GM18861 (cell line): ENCODE measurements at regions not wholly inside any gene's neighbourhood (a gene's known extent, or its start where the extent isn't known, plus 50 kb on each side); places are given as distances from the start of the nearest gene placed in this dataset.

ENCODE experiments used
- ATAC-seq: cut with Tn5 transposase; IDR thresholded peaks from one replicate; pipeline ENCODE4 v1.9.1; 2021; ENCODE audit not compliant: unreplicated experiment

DNA sequence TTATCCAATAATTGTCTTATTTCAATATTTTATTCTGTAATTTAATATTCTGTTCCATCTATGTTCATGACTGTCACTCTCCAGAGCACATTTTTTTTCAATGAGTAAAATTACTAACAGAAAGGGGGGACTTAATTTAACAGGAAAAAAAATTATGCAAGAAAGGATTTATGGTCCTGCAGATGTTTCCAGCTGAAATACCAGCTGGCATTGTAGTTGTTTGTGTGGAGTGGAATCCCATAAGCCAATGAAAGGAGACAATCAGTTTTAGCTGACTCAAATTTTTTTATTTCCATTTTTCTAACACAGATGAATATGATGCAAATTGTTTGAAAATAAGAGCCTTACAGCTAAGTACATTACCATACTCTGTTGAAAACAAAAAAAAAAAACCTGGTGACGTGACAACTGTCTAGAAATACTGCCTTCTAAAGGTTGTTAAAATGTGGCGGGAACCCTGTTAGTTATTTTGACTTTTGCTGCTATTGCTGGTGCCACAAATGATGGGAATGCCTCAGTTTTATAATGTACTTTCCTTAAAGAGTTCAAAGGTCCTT lies 389.1 kb downstream of the ETS1 start:
- no peak for ATAC-seq

- ATAC-seq = no peak
These were observed 391.1 kb downstream of the ETS1 start for GRCh38 chr11:128196235-128196634.

- no peak for ATAC-seq
These were observed 391.6 kb downstream of the ETS1 start for GRCh38 chr11:128195756-128196155.

- ATAC-seq = no peak
These were observed 392.2 kb downstream of the ETS1 start for GRCh38 chr11:128195057-128195751.

DNA sequence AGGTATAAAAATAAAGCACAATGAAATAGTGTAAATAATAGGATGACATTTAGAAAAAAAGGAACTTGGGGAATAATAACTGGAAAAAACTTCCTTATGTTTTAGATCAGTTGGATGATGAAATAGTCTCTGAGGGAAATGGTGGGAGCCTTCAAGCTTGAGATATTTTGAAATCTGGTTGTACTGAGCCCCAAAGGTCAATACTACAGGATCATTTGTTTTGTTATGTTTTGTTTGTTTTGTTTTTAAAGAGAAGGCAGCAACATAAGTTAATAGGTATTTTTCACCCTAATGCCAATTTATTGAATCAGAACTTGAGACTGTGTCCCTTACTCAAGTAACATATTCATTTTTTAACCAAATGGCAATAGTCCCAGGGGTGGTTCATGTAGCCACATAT lies 393.1 kb downstream of the ETS1 start:
- ATAC-seq = no peak

DNA sequence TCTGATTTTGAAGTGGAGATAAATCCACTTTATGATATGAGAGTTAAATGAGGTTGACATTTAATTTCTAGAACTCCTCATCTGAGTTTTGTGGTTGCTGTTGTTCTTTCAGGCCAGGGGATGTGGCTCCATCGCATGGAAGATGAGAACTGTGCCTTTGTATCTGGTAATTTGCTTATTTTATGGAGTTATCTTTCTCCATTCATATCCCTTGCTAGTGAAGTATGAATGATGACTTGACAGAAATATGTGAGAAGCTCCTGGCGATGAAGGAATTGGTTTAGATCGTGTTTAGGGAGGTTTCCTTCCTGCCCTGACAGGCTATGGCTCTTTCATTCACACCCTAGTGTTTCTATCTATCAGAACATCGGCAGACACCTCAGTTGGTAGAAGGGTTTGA lies 393.7 kb downstream of the ETS1 start:
- ATAC-seq = no peak

DNA sequence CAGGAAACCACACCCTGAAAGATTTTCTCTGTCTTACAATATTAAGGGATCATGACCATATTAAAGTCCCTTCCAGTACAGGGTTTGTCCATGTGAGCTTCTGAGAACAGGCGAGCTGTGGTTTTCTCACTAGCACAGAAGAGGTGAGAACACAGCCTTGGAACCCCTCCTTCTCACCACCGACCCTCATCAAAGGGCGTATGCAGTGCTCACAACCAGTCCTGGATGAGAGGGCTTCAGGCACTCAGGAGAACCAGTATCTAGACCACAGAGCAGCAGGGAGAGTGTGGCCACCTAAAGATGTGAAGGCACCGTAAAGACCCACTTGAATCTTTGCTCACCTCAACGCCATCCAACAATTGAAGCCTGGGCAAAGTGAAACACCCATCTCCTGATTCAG lies 397.0 kb downstream of the ETS1 start:
- ATAC-seq = no peak

DNA sequence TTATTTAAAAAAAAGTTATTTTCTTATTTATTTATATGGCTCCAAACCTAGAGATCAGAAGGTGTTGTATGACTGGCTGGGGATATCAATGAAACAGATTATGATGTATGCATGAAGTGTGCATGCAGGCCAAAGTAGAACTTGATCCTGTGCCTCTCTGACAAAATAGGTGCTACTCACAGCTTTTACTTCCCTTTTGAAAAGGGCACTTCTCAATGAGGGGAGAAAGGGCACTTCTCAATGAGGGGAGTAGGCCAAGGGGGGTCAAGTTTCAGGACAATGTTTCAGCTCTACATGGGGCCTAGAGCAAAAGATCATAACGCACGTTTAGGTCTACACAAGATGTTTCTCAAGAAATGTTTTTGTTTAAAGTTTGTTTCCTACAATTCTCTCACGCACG lies 397.5 kb downstream of the ETS1 start:
- no peak for ATAC-seq

- ATAC-seq = no peak
These were observed 398.9 kb downstream of the ETS1 start for GRCh38 chr11:128188346-128189004.

DNA sequence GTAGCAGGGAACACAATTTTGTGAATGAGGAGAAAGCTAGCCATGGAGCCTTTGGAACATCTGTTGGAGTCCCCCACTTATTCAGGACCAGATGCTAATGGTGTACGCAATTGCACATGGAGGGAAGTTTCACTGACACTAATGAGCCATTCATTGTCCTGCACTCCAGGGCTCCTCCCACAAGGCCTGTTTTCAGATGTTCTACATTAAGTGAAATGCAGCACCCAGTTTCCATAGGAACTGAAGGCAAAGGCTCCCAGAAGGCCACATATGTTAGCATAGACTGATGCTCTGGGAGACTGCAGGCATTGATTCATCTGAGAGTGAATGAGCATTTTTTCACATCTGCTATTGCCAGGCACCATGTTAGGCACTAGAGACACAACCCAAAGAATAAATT lies 399.5 kb downstream of the ETS1 start:
- ATAC-seq = no peak

- ATAC-seq = no peak
These were observed 400.0 kb downstream of the ETS1 start for GRCh38 chr11:128187377-128187776.

GRCh38 chr11:128184981-128185380 lies 402.4 kb downstream of the ETS1 start:
- no peak for ATAC-seq

- no peak for ATAC-seq
These were observed 404.5 kb downstream of the ETS1 start for GRCh38 chr11:128182844-128183243.

GRCh38 chr11:128181984-128182383 lies 405.4 kb downstream of the ETS1 start:
- no peak for ATAC-seq

DNA sequence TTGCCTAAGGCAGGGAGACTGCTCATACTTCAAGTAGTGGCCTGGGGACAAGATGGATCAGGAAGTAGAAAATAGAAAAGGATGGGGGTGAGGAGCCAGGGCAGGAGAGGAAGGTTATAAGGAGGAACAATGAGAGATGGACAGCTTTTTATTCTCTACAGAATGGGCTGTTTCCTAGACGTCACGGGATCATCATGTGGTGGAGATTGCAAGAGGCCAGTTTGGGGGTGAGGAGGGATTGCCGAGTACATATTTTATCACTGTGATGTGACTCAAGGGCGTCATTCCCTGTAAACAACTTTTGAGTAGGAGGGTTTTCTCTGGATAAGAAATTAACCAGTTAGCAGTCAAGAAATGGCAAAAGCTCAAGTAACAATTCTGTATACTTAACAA lies 406.3 kb downstream of the ETS1 start:
- ATAC-seq = no peak

GRCh38 chr11:128180441-128181087 lies 406.8 kb downstream of the ETS1 start:
- no peak for ATAC-seq

GRCh38 chr11:128179512-128179911 lies 407.8 kb downstream of the ETS1 start:
- no peak for ATAC-seq

- ATAC-seq = no peak
These were observed 408.3 kb downstream of the ETS1 start for GRCh38 chr11:128179039-128179438.

- ATAC-seq = no peak
These were observed 412.7 kb downstream of the ETS1 start for GRCh38 chr11:128174465-128175291.

GRCh38 chr11:128172046-128172878 lies 415.1 kb downstream of the ETS1 start:
- ATAC-seq = no peak
